GM23338 (cell line): ENCODE measurements at regions not wholly inside any gene's neighbourhood (a gene's known extent, or its start where the extent isn't known, plus 50 kb on each side); places are given as distances from the start of the nearest gene placed in this dataset.

Source experiments
- ATAC-seq: fragments of 200-7000 bp; cut with Tn5 transposase; 3 replicates; pipeline ENCODE4 v1.9.1; 2020
- DNase-seq: peaks from one replicate; pipeline ENCODE4 v3.0.0-alpha.2; 2015; ENCODE audit warnings: low spot score
- H2AFZ ChIP-seq: fragments of 200-600 bp; sonication (generic); 2 replicates; pipeline ENCODE4 v1.8.0; 2016; ENCODE audit warnings: antibody characterized with exemption, mild to moderate bottlenecking, moderate library complexity
- H3F3A ChIP-seq: fragments of 200-600 bp; sonication (generic); replicated peaks from 2 replicates; pipeline ENCODE4 v1.8.0; 2017; ENCODE audit warnings: antibody characterized with exemption, mixed run types, low read depth
- H3K27ac ChIP-seq: fragments of 200-600 bp; sonication (generic); 2 replicates; pipeline ENCODE4 v1.6.1; 2016; ENCODE audit warnings: low read depth
- H3K27me3 ChIP-seq: fragments of 200-600 bp; sonication (generic); 2 replicates; pipeline ENCODE4 v1.8.0; 2016; ENCODE audit warnings: mild to moderate bottlenecking, mixed run types, moderate library complexity; ENCODE audit not compliant: insufficient read depth
- H3K36me3 ChIP-seq: fragments of 200-600 bp; sonication (generic); 2 replicates; pipeline ENCODE4 v1.8.0; 2016; ENCODE audit warnings: mild to moderate bottlenecking; ENCODE audit not compliant: insufficient read depth
- H3K4me1 ChIP-seq: fragments of 200-600 bp; sonication (generic); 2 replicates; pipeline ENCODE4 v1.8.0; 2016; ENCODE audit warnings: mild to moderate bottlenecking, moderate library complexity; ENCODE audit not compliant: insufficient read depth
- H3K4me2 ChIP-seq: fragments of 200-600 bp; sonication (generic); 2 replicates; pipeline ENCODE4 v1.7.1; 2017; ENCODE audit warnings: mixed run types
- H3K4me3 ChIP-seq: fragments of 200-600 bp; sonication (generic); 2 replicates; pipeline ENCODE4 v1.6.1; 2016; ENCODE audit warnings: mixed run types
- H3K79me2 ChIP-seq: fragments of 200-600 bp; sonication (generic); replicated peaks from 2 replicates; pipeline ENCODE4 v1.8.0; 2017; ENCODE audit warnings: mild to moderate bottlenecking; ENCODE audit not compliant: insufficient read depth
- H3K9me2 ChIP-seq: fragments of 200-600 bp; sonication (generic); 2 replicates; pipeline ENCODE4 v1.8.0; 2017; ENCODE audit not compliant: insufficient read depth
- H4K20me1 ChIP-seq: fragments of 200-600 bp; sonication (generic); replicated peaks from 2 replicates; pipeline ENCODE4 v1.8.0; 2017; ENCODE audit warnings: mild to moderate bottlenecking; ENCODE audit not compliant: insufficient read depth
- H3K27ac Mint-ChIP-seq: 2 replicates; pipeline ENCODE4 v1.8.0; 2020; ENCODE audit warnings: inconsistent platforms, mild to moderate bottlenecking, moderate library complexity, mixed read lengths
- H3K27me3 Mint-ChIP-seq: 3 replicates; pipeline ENCODE4 v1.8.0; 2022; ENCODE audit warnings: low read depth, mild to moderate bottlenecking, moderate library complexity, mixed read lengths, inconsistent platforms; ENCODE audit not compliant: insufficient read depth, poor library complexity
- H3K36me3 Mint-ChIP-seq: 3 replicates; pipeline ENCODE4 v1.8.0; 2021; ENCODE audit warnings: low read depth, mild to moderate bottlenecking, inconsistent platforms, moderate library complexity, mixed read lengths
- H3K4me1 Mint-ChIP-seq: 3 replicates; pipeline ENCODE4 v1.8.0; 2020; ENCODE audit warnings: mild to moderate bottlenecking, inconsistent platforms, mixed read lengths
- H3K4me3 Mint-ChIP-seq: 3 replicates; pipeline ENCODE4 v1.8.0; 2021; ENCODE audit warnings: moderate library complexity, mild to moderate bottlenecking, inconsistent platforms, mixed read lengths
- H3K9me3 Mint-ChIP-seq: 3 replicates; pipeline ENCODE4 v1.8.0; 2020; ENCODE audit warnings: moderate library complexity, mild to moderate bottlenecking, inconsistent platforms, mixed read lengths
- CREB1 ChIP-seq: fragments of 250-450 bp; sonication (Bioruptor Pico); IDR thresholded peaks from 2 replicates; pipeline ENCODE4 v1.5.0; 2020; ENCODE audit warnings: low read depth, mild to moderate bottlenecking, moderate library complexity
- EZH2 ChIP-seq: fragments of 200-600 bp; sonication (generic); IDR thresholded peaks from one replicate; pipeline ENCODE4 v1.8.0; 2017; ENCODE audit warnings: antibody characterized with exemption, mild to moderate bottlenecking, low read depth; ENCODE audit not compliant: unreplicated experiment
- EZH2phosphoT487 ChIP-seq: fragments of 200-600 bp; sonication (generic); IDR thresholded peaks from one replicate; pipeline ENCODE4 v1.8.1; 2018; ENCODE audit warnings: antibody characterized with exemption; ENCODE audit not compliant: unreplicated experiment
- JUNB ChIP-seq: IDR thresholded peaks from one replicate; pipeline ENCODE4 v1.6.1; 2016; ENCODE audit warnings: antibody characterized with exemption; ENCODE audit not compliant: unreplicated experiment
- NANOG ChIP-seq: IDR thresholded peaks from 2 replicates; pipeline ENCODE4 v1.6.1; 2016; ENCODE audit warnings: antibody characterized with exemption, borderline replicate concordance
- POLR2AphosphoS5 ChIP-seq: IDR thresholded peaks from 2 replicates; pipeline ENCODE4 v1.6.1; 2016; ENCODE audit warnings: antibody characterized with exemption, low read depth
- STAT1 ChIP-seq: IDR thresholded peaks from one replicate; pipeline ENCODE4 v1.6.1; 2016; ENCODE audit warnings: antibody characterized with exemption; ENCODE audit not compliant: unreplicated experiment
- ZNF114 ChIP-seq: fragments of 250-450 bp; sonication (Bioruptor Pico); IDR thresholded peaks from 2 replicates; pipeline ENCODE4 v1.5.0; 2020; ENCODE audit warnings: mild to moderate bottlenecking, moderate library complexity
- ZNF331 ChIP-seq: fragments of 250-450 bp; sonication (Bioruptor Pico); IDR thresholded peaks from 2 replicates; pipeline ENCODE4 v1.5.0; 2020; ENCODE audit warnings: low read depth, mild to moderate bottlenecking, moderate library complexity
- TF ChIP-seq, protein P1 (sequence below): IDR thresholded peaks from one replicate; pipeline ENCODE4 v1.6.1; 2018; ENCODE audit warnings: antibody characterized with exemption; ENCODE audit not compliant: unreplicated experiment
- TF ChIP-seq, protein P2 (sequence below): fragments of 250-450 bp; sonication (Bioruptor Pico); IDR thresholded peaks from 2 replicates; pipeline ENCODE4 v1.5.0; 2020; ENCODE audit warnings: mild to moderate bottlenecking, moderate library complexity

DNA sequence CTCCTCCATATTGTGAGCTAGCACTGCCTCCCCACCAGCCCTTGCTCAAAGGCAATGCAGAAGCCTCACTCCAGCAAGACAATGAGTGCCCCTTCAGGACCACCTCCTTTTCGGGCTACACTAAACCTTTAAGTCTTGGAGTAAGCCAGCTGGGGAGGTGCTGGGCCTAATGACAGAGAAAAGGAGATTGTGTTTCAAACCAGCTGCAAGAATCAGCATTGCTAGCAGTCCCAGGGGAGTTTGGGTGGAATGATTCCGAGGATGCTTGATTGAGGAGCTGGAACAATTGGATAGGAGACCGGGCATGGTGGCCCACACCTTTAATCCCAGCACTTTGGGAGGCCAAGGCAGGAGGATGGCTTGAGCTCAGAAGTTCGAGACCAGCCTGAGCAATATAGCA is 54.1 kb upstream of the GPR37L1 start (continued):
- TF ChIP-seq ZNF331 (CRISPR knock-in tag) (no peak), JUNB (no peak), NANOG (no peak), CREB1 (CRISPR knock-in tag) (no peak)
- TF ChIP-seq, protein P1, sequence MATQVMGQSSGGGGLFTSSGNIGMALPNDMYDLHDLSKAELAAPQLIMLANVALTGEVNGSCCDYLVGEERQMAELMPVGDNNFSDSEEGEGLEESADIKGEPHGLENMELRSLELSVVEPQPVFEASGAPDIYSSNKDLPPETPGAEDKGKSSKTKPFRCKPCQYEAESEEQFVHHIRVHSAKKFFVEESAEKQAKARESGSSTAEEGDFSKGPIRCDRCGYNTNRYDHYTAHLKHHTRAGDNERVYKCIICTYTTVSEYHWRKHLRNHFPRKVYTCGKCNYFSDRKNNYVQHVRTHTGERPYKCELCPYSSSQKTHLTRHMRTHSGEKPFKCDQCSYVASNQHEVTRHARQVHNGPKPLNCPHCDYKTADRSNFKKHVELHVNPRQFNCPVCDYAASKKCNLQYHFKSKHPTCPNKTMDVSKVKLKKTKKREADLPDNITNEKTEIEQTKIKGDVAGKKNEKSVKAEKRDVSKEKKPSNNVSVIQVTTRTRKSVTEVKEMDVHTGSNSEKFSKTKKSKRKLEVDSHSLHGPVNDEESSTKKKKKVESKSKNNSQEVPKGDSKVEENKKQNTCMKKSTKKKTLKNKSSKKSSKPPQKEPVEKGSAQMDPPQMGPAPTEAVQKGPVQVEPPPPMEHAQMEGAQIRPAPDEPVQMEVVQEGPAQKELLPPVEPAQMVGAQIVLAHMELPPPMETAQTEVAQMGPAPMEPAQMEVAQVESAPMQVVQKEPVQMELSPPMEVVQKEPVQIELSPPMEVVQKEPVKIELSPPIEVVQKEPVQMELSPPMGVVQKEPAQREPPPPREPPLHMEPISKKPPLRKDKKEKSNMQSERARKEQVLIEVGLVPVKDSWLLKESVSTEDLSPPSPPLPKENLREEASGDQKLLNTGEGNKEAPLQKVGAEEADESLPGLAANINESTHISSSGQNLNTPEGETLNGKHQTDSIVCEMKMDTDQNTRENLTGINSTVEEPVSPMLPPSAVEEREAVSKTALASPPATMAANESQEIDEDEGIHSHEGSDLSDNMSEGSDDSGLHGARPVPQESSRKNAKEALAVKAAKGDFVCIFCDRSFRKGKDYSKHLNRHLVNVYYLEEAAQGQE, result no peak

DNA sequence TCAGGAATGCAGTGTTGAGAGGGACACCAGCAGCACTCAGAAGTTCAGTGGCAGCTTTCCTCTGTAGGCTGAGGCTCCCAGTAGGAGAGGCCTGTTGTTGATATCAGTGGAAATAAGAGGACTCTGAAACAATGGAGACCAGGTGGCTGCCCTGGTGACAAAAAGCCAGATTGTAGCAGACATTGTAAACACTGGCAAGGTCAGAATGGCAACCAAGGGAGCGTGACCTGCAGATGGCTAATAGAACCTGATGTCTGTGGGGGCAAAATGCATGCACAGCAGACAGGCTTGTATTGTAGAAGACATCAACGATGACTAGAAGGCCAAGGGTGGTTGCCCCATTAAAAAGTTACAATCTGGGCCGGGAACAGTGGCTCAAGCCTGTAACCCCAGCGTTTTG is 53.1 kb upstream of the GPR37L1 start:
- Mint-ChIP-seq H3K4me3 (no peak overlapping the region), H3K4me1 (no peaks in the 10 kb centered on the region), H3K36me3 (no peaks in the 10 kb centered on the region), H3K27me3 (peaks cover 9% of the 10 kb centered on the region), H3K9me3 (no peaks in the 10 kb centered on the region), H3K27ac (no peak overlapping the region)
- H3K4me3 ChIP-seq, result no peak overlapping the region
- no peaks in the 10 kb centered on the region for H3K79me2 ChIP-seq
- no peak overlapping the region for H3K27ac ChIP-seq
- no peaks in the 10 kb centered on the region for H3K9me2 ChIP-seq
- no peaks in the 10 kb centered on the region for H3K27me3 ChIP-seq
- no peaks in the 10 kb centered on the region for H3K36me3 ChIP-seq
- H3K4me2 ChIP-seq, result no peak overlapping the region
- no peak overlapping the region for H2AFZ ChIP-seq
- no peaks in the 10 kb centered on the region for H4K20me1 ChIP-seq
- H3F3A ChIP-seq, result no peaks in the 10 kb centered on the region
- no peaks in the 10 kb centered on the region for H3K4me1 ChIP-seq
- no peak for DNase-seq
- no peak; the same call in 2 of the 3 replicates for ATAC-seq
- TF ChIP-seq JUNB (no peak), POLR2AphosphoS5 (no peak), ZNF114 (CRISPR knock-in tag) (no peak), EZH2 (no peak), EZH2phosphoT487 (no peak), CREB1 (CRISPR knock-in tag) (no peak), STAT1 (no peak), ZNF331 (CRISPR knock-in tag) (no peak), NANOG (no peak)
- TF ChIP-seq, protein P1, result no peak
- TF ChIP-seq, protein P2, sequence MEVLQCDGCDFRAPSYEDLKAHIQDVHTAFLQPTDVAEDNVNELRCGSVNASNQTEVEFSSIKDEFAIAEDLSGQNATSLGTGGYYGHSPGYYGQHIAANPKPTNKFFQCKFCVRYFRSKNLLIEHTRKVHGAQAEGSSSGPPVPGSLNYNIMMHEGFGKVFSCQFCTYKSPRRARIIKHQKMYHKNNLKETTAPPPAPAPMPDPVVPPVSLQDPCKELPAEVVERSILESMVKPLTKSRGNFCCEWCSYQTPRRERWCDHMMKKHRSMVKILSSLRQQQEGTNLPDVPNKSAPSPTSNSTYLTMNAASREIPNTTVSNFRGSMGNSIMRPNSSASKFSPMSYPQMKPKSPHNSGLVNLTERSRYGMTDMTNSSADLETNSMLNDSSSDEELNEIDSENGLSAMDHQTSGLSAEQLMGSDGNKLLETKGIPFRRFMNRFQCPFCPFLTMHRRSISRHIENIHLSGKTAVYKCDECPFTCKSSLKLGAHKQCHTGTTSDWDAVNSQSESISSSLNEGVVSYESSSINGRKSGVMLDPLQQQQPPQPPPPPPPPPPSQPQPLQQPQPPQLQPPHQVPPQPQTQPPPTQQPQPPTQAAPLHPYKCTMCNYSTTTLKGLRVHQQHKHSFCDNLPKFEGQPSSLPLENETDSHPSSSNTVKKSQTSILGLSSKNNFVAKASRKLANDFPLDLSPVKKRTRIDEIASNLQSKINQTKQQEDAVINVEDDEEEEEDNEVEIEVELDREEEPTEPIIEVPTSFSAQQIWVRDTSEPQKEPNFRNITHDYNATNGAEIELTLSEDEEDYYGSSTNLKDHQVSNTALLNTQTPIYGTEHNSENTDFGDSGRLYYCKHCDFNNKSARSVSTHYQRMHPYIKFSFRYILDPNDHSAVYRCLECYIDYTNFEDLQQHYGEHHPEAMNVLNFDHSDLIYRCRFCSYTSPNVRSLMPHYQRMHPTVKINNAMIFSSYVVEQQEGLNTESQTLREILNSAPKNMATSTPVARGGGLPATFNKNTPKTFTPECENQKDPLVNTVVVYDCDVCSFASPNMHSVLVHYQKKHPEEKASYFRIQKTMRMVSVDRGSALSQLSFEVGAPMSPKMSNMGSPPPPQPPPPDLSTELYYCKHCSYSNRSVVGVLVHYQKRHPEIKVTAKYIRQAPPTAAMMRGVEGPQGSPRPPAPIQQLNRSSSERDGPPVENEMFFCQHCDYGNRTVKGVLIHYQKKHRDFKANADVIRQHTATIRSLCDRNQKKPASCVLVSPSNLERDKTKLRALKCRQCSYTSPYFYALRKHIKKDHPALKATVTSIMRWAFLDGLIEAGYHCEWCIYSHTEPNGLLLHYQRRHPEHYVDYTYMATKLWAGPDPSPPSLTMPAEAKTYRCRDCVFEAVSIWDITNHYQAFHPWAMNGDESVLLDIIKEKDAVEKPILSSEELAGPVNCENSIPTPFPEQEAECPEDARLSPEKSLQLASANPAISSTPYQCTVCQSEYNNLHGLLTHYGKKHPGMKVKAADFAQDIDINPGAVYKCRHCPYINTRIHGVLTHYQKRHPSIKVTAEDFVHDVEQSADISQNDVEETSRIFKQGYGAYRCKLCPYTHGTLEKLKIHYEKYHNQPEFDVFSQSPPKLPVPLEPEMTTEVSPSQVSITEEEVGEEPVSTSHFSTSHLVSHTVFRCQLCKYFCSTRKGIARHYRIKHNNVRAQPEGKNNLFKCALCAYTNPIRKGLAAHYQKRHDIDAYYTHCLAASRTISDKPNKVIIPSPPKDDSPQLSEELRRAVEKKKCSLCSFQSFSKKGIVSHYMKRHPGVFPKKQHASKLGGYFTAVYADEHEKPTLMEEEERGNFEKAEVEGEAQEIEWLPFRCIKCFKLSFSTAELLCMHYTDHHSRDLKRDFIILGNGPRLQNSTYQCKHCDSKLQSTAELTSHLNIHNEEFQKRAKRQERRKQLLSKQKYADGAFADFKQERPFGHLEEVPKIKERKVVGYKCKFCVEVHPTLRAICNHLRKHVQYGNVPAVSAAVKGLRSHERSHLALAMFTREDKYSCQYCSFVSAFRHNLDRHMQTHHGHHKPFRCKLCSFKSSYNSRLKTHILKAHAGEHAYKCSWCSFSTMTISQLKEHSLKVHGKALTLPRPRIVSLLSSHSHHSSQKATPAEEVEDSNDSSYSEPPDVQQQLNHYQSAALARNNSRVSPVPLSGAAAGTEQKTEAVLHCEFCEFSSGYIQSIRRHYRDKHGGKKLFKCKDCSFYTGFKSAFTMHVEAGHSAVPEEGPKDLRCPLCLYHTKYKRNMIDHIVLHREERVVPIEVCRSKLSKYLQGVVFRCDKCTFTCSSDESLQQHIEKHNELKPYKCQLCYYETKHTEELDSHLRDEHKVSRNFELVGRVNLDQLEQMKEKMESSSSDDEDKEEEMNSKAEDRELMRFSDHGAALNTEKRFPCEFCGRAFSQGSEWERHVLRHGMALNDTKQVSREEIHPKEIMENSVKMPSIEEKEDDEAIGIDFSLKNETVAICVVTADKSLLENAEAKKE (CRISPR knock-in tag), result no peak
